PC-3 (cell line): ENCODE measurements at regions not wholly inside any gene's neighbourhood (a gene's known extent, or its start where the extent isn't known, plus 50 kb on each side); places are given as distances from the start of the nearest gene placed in this dataset.

Source experiments
- ATAC-seq: fragments of 200-7000 bp; cut with Tn5 transposase; 2 replicates; pipeline ENCODE4 v1.9.1; 2020; ENCODE audit warnings: mild to moderate bottlenecking, moderate library complexity
- BruUV-seq: library from RNA; stranded (reverse); fragments of 400-500 nt; replicated peaks from 2 replicates; lab custom pipeline; 2021; lab: Mats Ljungman, UMichigan
- CTCF ChIA-PET: fragments of 300-600 bp; sonication (Branson Sonifier 250); formaldehyde crosslinking; loops from one replicate; lab custom pipeline; 2022; ENCODE audit warnings: antibody characterized with exemption; lab: Charles Lee
- POLR2A ChIA-PET: fragments of 300-600 bp; sonication (Branson Sonifier 250); formaldehyde crosslinking; loops from one replicate; lab custom pipeline; 2022; ENCODE audit warnings: antibody characterized with exemption; ENCODE audit not compliant: unreplicated experiment; lab: Charles Lee
- DNase-seq: peaks from one replicate; pipeline ENCODE4 v3.0.0-alpha.2; 2015
- H2AFZ ChIP-seq: fragments of 300-600 bp; sonication (generic); 2 replicates; pipeline ENCODE4 v1.6.0; 2016; ENCODE audit warnings: antibody characterized with exemption, low read length
- H3F3A ChIP-seq: fragments of 300-600 bp; sonication (generic); one replicate; pipeline ENCODE4 v1.6.0; 2017; ENCODE audit warnings: antibody characterized with exemption, low read length, control low read depth, mild to moderate bottlenecking; ENCODE audit not compliant: unreplicated experiment
- H3K27ac ChIP-seq: fragments of 300-600 bp; sonication (generic); 2 replicates; pipeline ENCODE4 v1.5.1; 2016; ENCODE audit warnings: mild to moderate bottlenecking, low read length
- H3K27me3 ChIP-seq: fragments of 300-600 bp; sonication (generic); 2 replicates; pipeline ENCODE4 v1.6.1; 2016; ENCODE audit warnings: low read length, mixed read lengths
- H3K36me3 ChIP-seq: fragments of 300-600 bp; sonication (generic); 2 replicates; pipeline ENCODE4 v1.6.1; 2016; ENCODE audit warnings: low read depth, mixed run types, low read length, mixed read lengths
- H3K4me1 ChIP-seq: fragments of 300-600 bp; sonication (generic); 2 replicates; pipeline ENCODE4 v1.5.1; 2016; ENCODE audit warnings: low read length; ENCODE audit not compliant: insufficient read depth
- H3K4me2 ChIP-seq: fragments of 300-600 bp; sonication (generic); 2 replicates; pipeline ENCODE4 v1.6.0; 2016; ENCODE audit warnings: low read length
- H3K4me3 ChIP-seq: fragments of 300-600 bp; sonication (generic); 2 replicates; pipeline ENCODE4 v1.5.1; 2016; ENCODE audit warnings: mild to moderate bottlenecking, low read length, mixed read lengths
- H3K79me2 ChIP-seq: fragments of 300-600 bp; sonication (generic); 2 replicates; pipeline ENCODE4 v1.6.1; 2017; ENCODE audit warnings: low read length, mixed read lengths
- H3K9ac ChIP-seq: fragments of 300-600 bp; sonication (generic); 2 replicates; pipeline ENCODE4 v1.6.0; 2016; ENCODE audit warnings: mild to moderate bottlenecking, low read length
- H3K9me2 ChIP-seq: fragments of 300-600 bp; sonication (generic); replicated peaks from 2 replicates; pipeline ENCODE4 v1.6.1; 2016; ENCODE audit warnings: mixed run types, low read length, mixed read lengths
- H3K9me3 ChIP-seq: fragments of 300-600 bp; sonication (generic); 2 replicates; pipeline ENCODE4 v1.6.1; 2016; ENCODE audit warnings: low read length, mixed read lengths
- H4K20me1 ChIP-seq: fragments of 300-600 bp; sonication (generic); 2 replicates; pipeline ENCODE4 v1.6.1; 2016; ENCODE audit warnings: low read length, mixed read lengths
- CTCF ChIP-seq: fragments of 300-600 bp; sonication (generic); conservative IDR thresholded peaks from 2 replicates; pipeline ENCODE4 v1.5.1; 2017; ENCODE audit warnings: antibody characterized with exemption, low read depth, mild to moderate bottlenecking, low read length
- EZH2 ChIP-seq: fragments of 300-600 bp; sonication (generic); IDR thresholded peaks from one replicate; pipeline ENCODE4 v1.6.1; 2017; ENCODE audit warnings: antibody characterized with exemption, mild to moderate bottlenecking, low read length; ENCODE audit not compliant: unreplicated experiment
- EZH2phosphoT487 ChIP-seq: fragments of 300-600 bp; sonication (generic); IDR thresholded peaks from 2 replicates; pipeline ENCODE4 v1.6.1; 2018; ENCODE audit warnings: mild to moderate bottlenecking, antibody characterized with exemption, low read length, borderline replicate concordance
- intact Hi-C: fragments of 100-400 bp; cut with micrococcal nuclease; formaldehyde crosslinking; loops from 2 replicates; pipeline ENCODE4 v1.9.0; 2023

- H3K9me3 ChIP-seq = no peaks in the 10 kb centered on the region
- ATAC-seq = no peak
- H4K20me1 ChIP-seq = no peaks in the 10 kb centered on the region
- TF ChIP-seq EZH2 (no peak), EZH2phosphoT487 (no peak), CTCF (no peak)
- H3K27ac ChIP-seq = no peak overlapping the region
- intact Hi-C loops = no loop called here
- H3F3A ChIP-seq = no peaks in the 10 kb centered on the region
- no peak overlapping the region for H3K9ac ChIP-seq
- BruUV-seq = no TSS peak
- H3K36me3 ChIP-seq = no peaks in the 10 kb centered on the region
- DNase-seq = no peak
- no peak overlapping the region for H3K4me3 ChIP-seq
- POLR2A ChIA-PET = no interaction called here
- H2AFZ ChIP-seq = no peak overlapping the region
- H3K79me2 ChIP-seq = no peaks in the 10 kb centered on the region
- no peak overlapping the region for H3K4me2 ChIP-seq
- H3K4me1 ChIP-seq = no peaks in the 10 kb centered on the region
- CTCF ChIA-PET = no interaction called here
- no peaks in the 10 kb centered on the region for H3K27me3 ChIP-seq
- H3K9me2 ChIP-seq = no peaks in the 10 kb centered on the region
Observed at GRCh38 chr2:61753512-61753911, 100.3 kb downstream of the FAM161A start.

GRCh38 chr2:61750624-61751023 is 103.2 kb downstream of the FAM161A start:
- DNase-seq (no peak), ATAC-seq (no peak)
- no TSS peak for BruUV-seq
- H3K9me2 ChIP-seq = no peaks in the 10 kb centered on the region
- no peak overlapping the region for H3K4me3 ChIP-seq
- intact Hi-C loops = no loop called here
- no peaks in the 10 kb centered on the region for H3K4me1 ChIP-seq
- H3K4me2 ChIP-seq = no peak overlapping the region
- H3K79me2 ChIP-seq = no peaks in the 10 kb centered on the region
- no peak overlapping the region for H3K9ac ChIP-seq
- H4K20me1 ChIP-seq = no peaks in the 10 kb centered on the region
- H3K36me3 ChIP-seq = no peaks in the 10 kb centered on the region
- no peak overlapping the region for H3K27ac ChIP-seq
- POLR2A ChIA-PET = no interaction called here
- no peaks in the 10 kb centered on the region for H3K27me3 ChIP-seq
- H3K9me3 ChIP-seq = no peaks in the 10 kb centered on the region
- no peaks in the 10 kb centered on the region for H3F3A ChIP-seq
- CTCF ChIA-PET = no interaction called here
- no peak overlapping the region for H2AFZ ChIP-seq
- no peak for TF ChIP-seq CTCF
- no peak for TF ChIP-seq EZH2phosphoT487
- TF ChIP-seq EZH2 = no peak

GRCh38 chr2:61742955-61743354 is 110.9 kb downstream of the FAM161A start:
- no peak overlapping the region for H2AFZ ChIP-seq
- H4K20me1 ChIP-seq = no peaks in the 10 kb centered on the region
- no peaks in the 10 kb centered on the region for H3K79me2 ChIP-seq
- H3K4me3 ChIP-seq = no peak overlapping the region
- CTCF ChIA-PET = no interaction called here
- TF ChIP-seq CTCF = no peak
- no peak for TF ChIP-seq EZH2
- no peak for TF ChIP-seq EZH2phosphoT487
- no peaks in the 10 kb centered on the region for H3K27me3 ChIP-seq
- no TSS peak for BruUV-seq
- H3K4me2 ChIP-seq = no peak overlapping the region
- no peaks in the 10 kb centered on the region for H3F3A ChIP-seq
- no peaks in the 10 kb centered on the region for H3K9me2 ChIP-seq
- intact Hi-C loops = no loop called here
- no peak overlapping the region for H3K9ac ChIP-seq
- no peaks in the 10 kb centered on the region for H3K4me1 ChIP-seq
- H3K36me3 ChIP-seq = no peaks in the 10 kb centered on the region
- no peak overlapping the region for H3K27ac ChIP-seq
- DNase-seq (no peak), ATAC-seq (no peak)
- POLR2A ChIA-PET = no interaction called here
- H3K9me3 ChIP-seq = no peaks in the 10 kb centered on the region
